Neuronal stem cell (in vitro differentiated cells): ENCODE measurements at regions not wholly inside any gene's neighbourhood (a gene's known extent, or its start where the extent isn't known, plus 50 kb on each side); places are given as distances from the start of the nearest gene placed in this dataset.

ENCODE experiments used
- DNase-seq: peaks from one replicate; pipeline ENCODE4 v3.0.0-alpha.2; 2013; ENCODE audit warnings: low spot score
- H2AFZ ChIP-seq: one replicate; pipeline ENCODE4 v1.6.1; 2013; ENCODE audit warnings: mild to moderate bottlenecking, low read length, inconsistent platforms
- H2AK5ac ChIP-seq: 2 replicates; pipeline ENCODE4 v1.6.1; 2013; ENCODE audit warnings: low read depth, mild to moderate bottlenecking, inconsistent platforms, low read length, moderate library complexity, mixed read lengths
- H2BK120ac ChIP-seq: 2 replicates; pipeline ENCODE4 v1.6.1; 2013; ENCODE audit warnings: low read depth, mild to moderate bottlenecking, inconsistent platforms, low read length, moderate library complexity, mixed read lengths
- H2BK12ac ChIP-seq: one replicate; pipeline ENCODE4 v1.6.1; 2013; ENCODE audit warnings: low read length, inconsistent platforms
- H2BK15ac ChIP-seq: 2 replicates; pipeline ENCODE4 v1.6.1; 2013; ENCODE audit warnings: mild to moderate bottlenecking, low read length, inconsistent platforms, mixed read lengths
- H2BK5ac ChIP-seq: one replicate; pipeline ENCODE4 v1.6.1; 2013; ENCODE audit warnings: inconsistent platforms, mild to moderate bottlenecking, low read length, moderate library complexity
- H3K14ac ChIP-seq: one replicate; pipeline ENCODE4 v1.6.1; 2013; ENCODE audit warnings: low read length, inconsistent platforms
- H3K18ac ChIP-seq: 2 replicates; pipeline ENCODE4 v1.6.1; 2013; ENCODE audit warnings: low read length, inconsistent platforms
- H3K23ac ChIP-seq: 2 replicates; pipeline ENCODE4 v1.6.1; 2013; ENCODE audit warnings: low read depth, mild to moderate bottlenecking, mixed read lengths, low read length, inconsistent platforms; ENCODE audit not compliant: poor library complexity
- H3K27ac ChIP-seq: replicated peaks from 3 replicates; pipeline ENCODE4 v1.5.1; 2013; ENCODE audit warnings: low read length, inconsistent platforms
- H3K27me3 ChIP-seq, 3 experiments: 2 replicates each; pipeline ENCODE4 v1.6.1; 2013; ENCODE audit warnings: low read length in 3 of 3, mild to moderate bottlenecking in 2 of 3, inconsistent platforms in 1 of 3, low read depth in 1 of 3, mixed read lengths in 1 of 3, moderate library complexity in 1 of 3; ENCODE audit not compliant: control insufficient read depth in 3 of 3, insufficient read depth in 3 of 3
- H3K36me3 ChIP-seq, 2 donors: replicated peaks in 1 of 2; 2 replicates each; pipeline ENCODE4 v1.6.1; 2013; ENCODE audit warnings: low read length in 2 of 2; ENCODE audit not compliant: control insufficient read depth in 2 of 2, insufficient read depth in 2 of 2
- H3K4ac ChIP-seq: 2 replicates; pipeline ENCODE4 v1.6.1; 2013; ENCODE audit warnings: inconsistent platforms, mild to moderate bottlenecking, low read length, moderate library complexity
- H3K4me1 ChIP-seq, 2 donors: 1 replicate in 1 of 2; 2 replicates in 1 of 2; pipeline ENCODE4 v1.6.1; 2013; ENCODE audit warnings: low read length in 2 of 2, low read depth in 1 of 2; ENCODE audit not compliant: control insufficient read depth in 2 of 2, insufficient read depth in 1 of 2
- H3K4me2 ChIP-seq: one replicate; pipeline ENCODE4 v1.6.1; 2013; ENCODE audit warnings: mild to moderate bottlenecking, low read length, inconsistent platforms; ENCODE audit not compliant: insufficient read depth, poor library complexity, severe bottlenecking
- H3K4me3 ChIP-seq, 2 donors: 2 replicates each; pipeline ENCODE4 v1.5.1; 2013; ENCODE audit warnings: low read length in 2 of 2, mild to moderate bottlenecking in 2 of 2, inconsistent platforms in 1 of 2, moderate library complexity in 1 of 2
- H3K79me1 ChIP-seq: one replicate; pipeline ENCODE4 v1.6.1; 2013; ENCODE audit warnings: low read depth, mild to moderate bottlenecking, inconsistent platforms, low read length, moderate library complexity
- H3K9ac ChIP-seq: one replicate; pipeline ENCODE4 v1.6.1; 2013; ENCODE audit warnings: mild to moderate bottlenecking, low read depth, low read length, inconsistent platforms; ENCODE audit not compliant: poor library complexity
- H3K9me3 ChIP-seq, 2 donors: replicated peaks in 1 of 2; 2 replicates each; pipeline versions ENCODE3 to v1.6.1; 2013; ENCODE audit warnings: low read length in 2 of 2, mild to moderate bottlenecking in 2 of 2, inconsistent platforms in 1 of 2, low read depth in 1 of 2, mixed read lengths in 1 of 2, moderate library complexity in 1 of 2; ENCODE audit not compliant: control insufficient read depth in 2 of 2, insufficient read depth in 1 of 2
- H4K8ac ChIP-seq: one replicate; pipeline ENCODE4 v1.6.1; 2013; ENCODE audit warnings: low read depth, mild to moderate bottlenecking, inconsistent platforms, low read length, moderate library complexity
- H4K91ac ChIP-seq: one replicate; pipeline ENCODE4 v1.6.1; 2013; ENCODE audit warnings: low read length, low read depth, mild to moderate bottlenecking, inconsistent platforms; ENCODE audit not compliant: poor library complexity
- WGBS, 2 donors: extraction: QIAGEN DNeasy Blood & Tissue Kit; methylation state at CpG; one replicate each; pipeline ENCODE4 v1.1.7; 2013; ENCODE audit warnings: missing lambda C conversion rate in 2 of 2, mixed read lengths in 1 of 2; ENCODE audit not compliant: insufficient read length in 2 of 2, insufficient replicate concordance in 1 of 2; ENCODE audit errors: extremely low coverage in 2 of 2; 5-methylcytosine and 5-hydroxymethylcytosine counted together

DNA sequence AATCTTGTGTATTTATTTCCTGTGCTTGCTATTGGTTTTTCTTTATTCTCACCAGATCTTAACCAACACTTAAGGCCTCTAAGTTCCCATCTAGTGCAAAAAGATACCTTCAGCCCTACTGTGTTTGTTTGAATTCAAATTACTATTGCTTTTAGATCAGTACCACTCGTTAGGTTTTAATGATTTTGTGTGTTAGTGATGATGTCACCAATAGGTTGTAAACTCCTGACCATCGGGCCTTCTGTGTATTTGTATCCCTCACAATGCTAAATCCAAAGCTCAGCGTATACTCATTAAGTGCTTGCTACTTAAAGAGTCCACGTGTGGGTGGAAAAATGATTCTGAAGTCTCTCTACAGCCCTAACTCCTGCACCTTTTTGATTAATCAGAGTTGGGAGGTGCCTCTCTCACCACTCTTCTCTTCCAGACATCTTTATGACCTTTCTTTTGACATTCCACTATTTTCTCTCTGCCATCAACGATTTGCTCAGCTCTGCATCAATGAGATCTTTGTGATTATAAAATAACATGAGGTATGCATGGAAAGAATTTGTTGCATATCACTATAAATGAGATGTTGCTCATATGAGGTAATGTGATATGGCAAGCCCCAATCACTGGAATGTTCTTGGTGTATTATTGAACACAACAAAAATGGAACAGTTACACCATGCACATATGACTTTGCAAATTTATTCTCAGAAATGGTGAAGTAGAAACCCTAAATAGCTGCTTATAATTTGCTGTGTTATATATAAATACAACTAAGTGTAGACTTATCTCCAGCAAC lies 55.1 kb upstream of the LAMA2 start:
- Histone ChIP-seq H3K23ac (no peak overlapping the region), H3K9me3 (peaks cover 3 to 4% of the 10 kb centered on the region in 2 donors), H3K36me3 (no peaks in the 10 kb centered on the region), H2BK120ac (no peak overlapping the region), H2BK12ac (no peak overlapping the region), H3K79me1 (no peaks in the 10 kb centered on the region), H4K91ac (no peak overlapping the region), H3K4ac (no peak overlapping the region), H3K9ac (no peak overlapping the region), H3K4me2 (no peak overlapping the region), H3K27ac (no peak overlapping the region), H4K8ac (no peak overlapping the region), H2BK15ac (no peak overlapping the region), H3K18ac (no peak overlapping the region), H3K4me3 (no peak overlapping the region), H2AFZ (no peak overlapping the region), H3K14ac (no peak overlapping the region), H3K4me1 (no peaks in the 10 kb centered on the region), H3K27me3 (peaks cover 0 to 5% (median 0%) of the 10 kb centered on the region in 3 experiments), H2AK5ac (no peak overlapping the region), H2BK5ac (no peak overlapping the region)
- WGBS, 2 donors: no CpG with 5 or more reads among the region's 5 CpGs
- DNase-seq: no peak

DNA sequence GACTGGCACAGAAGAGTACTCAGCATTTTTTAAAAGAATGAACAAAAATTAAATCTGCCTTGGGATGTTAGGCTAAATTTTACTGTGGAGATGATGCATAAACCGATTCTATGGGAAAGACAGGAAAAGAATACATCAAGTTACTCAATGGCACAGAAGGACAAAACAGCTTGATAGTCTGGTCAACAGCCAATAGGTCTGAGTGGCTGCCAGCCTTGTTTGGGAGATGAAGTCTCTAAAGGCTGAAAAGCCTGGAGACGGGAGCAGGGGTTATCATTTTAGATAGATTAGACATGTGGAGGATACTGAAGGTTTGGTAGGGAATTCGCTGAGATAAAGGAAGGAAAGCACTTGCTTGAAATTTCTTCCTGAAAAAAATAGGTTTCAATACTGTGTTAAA lies 56.3 kb upstream of the LAMA2 start:
- Histone ChIP-seq H2BK5ac (no peak overlapping the region), H3K4ac (no peak overlapping the region), H3K9ac (no peak overlapping the region)

DNA sequence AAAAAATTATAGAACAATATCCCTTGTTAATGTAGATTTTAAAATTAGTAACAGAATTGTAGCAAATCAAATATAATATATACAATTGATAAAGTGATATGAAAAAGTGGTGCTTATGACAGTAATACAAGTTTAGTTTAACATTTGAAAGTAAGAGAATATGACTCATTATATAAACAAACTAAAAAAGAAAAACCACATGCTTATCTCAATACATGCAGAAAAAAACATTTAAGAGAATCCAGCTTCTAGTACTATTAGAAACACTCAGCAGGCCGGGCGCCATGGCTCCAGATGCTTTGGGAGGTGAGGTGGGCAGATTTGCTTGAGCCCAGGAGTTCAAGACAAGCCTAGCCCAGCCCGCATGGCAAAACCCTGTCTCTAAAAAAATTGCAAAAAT lies 60.7 kb upstream of the LAMA2 start:
- Histone ChIP-seq H3K14ac (no peak overlapping the region), H3K9ac (no peak overlapping the region), H4K8ac (no peak overlapping the region), H3K27me3 (peaks cover 0 to 4% (median 0%) of the 10 kb centered on the region in 3 experiments), H3K4me2 (no peak overlapping the region), H3K9me3 (no peaks in the 10 kb centered on the region), H3K23ac (no peak overlapping the region), H3K27ac (no peak overlapping the region), H3K79me1 (no peaks in the 10 kb centered on the region), H2BK12ac (no peak overlapping the region), H3K4me3 (no peak overlapping the region), H2AFZ (no peak overlapping the region), H2BK15ac (no peak overlapping the region), H3K18ac (no peak overlapping the region), H3K36me3 (no peaks in the 10 kb centered on the region), H4K91ac (no peak overlapping the region), H2BK120ac (no peak overlapping the region), H2BK5ac (no peak overlapping the region), H3K4me1 (no peaks in the 10 kb centered on the region), H3K4ac (no peak overlapping the region), H2AK5ac (no peak overlapping the region)
- WGBS, 2 donors: no CpG with 5 or more reads among the region's 3 CpGs
- no peak for DNase-seq

More for the DNA sequence above, 56.3 kb upstream of the LAMA2 start:
- Histone ChIP-seq H4K8ac (no peak overlapping the region), H2AFZ (no peak overlapping the region), H3K4me2 (no peak overlapping the region), H3K36me3 (no peaks in the 10 kb centered on the region), H2AK5ac (no peak overlapping the region), H3K14ac (no peak overlapping the region), H2BK120ac (no peak overlapping the region), H3K4me3 (no peak overlapping the region), H3K79me1 (no peaks in the 10 kb centered on the region), H2BK12ac (no peak overlapping the region), H3K27ac (no peak overlapping the region), H2BK15ac (no peak overlapping the region), H3K18ac (no peak overlapping the region), H3K4me1 (no peaks in the 10 kb centered on the region), H3K27me3 (peaks cover 0 to 5% (median 0%) of the 10 kb centered on the region in 3 experiments), H4K91ac (no peak overlapping the region), H3K9me3 (peaks cover 3 to 4% of the 10 kb centered on the region in 2 donors), H3K23ac (no peak overlapping the region)
- no CpG with 5 or more reads among the region's 3 CpGs for WGBS, 2 donors
- no peak for DNase-seq

DNA sequence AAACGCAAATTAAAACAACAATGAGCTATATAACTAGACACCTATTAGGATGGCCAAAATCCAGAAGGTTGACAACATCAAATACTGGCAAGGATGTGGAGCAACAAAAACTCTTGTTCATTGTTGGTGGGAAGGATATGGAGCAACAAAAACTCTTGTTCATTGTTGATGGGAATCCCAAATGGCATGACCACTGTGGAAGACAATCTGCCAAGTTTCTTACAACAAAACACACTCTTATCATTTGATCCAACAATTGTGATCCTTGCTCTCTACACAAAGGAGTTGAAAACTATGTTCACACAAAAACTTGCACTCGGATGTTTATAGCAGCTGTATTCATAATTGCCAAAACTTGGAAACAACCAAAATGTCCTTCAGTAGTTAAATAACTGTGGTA lies 61.8 kb upstream of the LAMA2 start:
- Histone ChIP-seq H3K23ac (no peak overlapping the region), H3K18ac (no peak overlapping the region), H2AK5ac (no peak overlapping the region), H3K27me3 (no peaks in the 10 kb centered on the region), H4K8ac (no peak overlapping the region), H2BK120ac (no peak overlapping the region), H3K4me1 (no peaks in the 10 kb centered on the region), H3K9me3 (no peaks in the 10 kb centered on the region), H2BK12ac (no peak overlapping the region), H3K27ac (no peak overlapping the region), H3K9ac (no peak overlapping the region), H3K36me3 (no peaks in the 10 kb centered on the region), H2BK15ac (no peak overlapping the region), H3K4ac (no peak overlapping the region), H3K14ac (no peak overlapping the region), H3K4me2 (no peak overlapping the region), H4K91ac (no peak overlapping the region), H3K4me3 (no peak overlapping the region), H2BK5ac (no peak overlapping the region), H2AFZ (no peak overlapping the region), H3K79me1 (no peaks in the 10 kb centered on the region)
- DNase-seq: no peak
- WGBS, 2 donors: no CpG with 5 or more reads among the region's 2 CpGs
